ENCODE measurements at regions not wholly inside any gene's neighbourhood (a gene's known extent, or its start where the extent isn't known, plus 50 kb on each side); places are given as distances from the start of the nearest gene placed in this dataset.
A peak's percentile ranks its signal among the peaks of the same experiment; 100 is the strongest.

- no peak overlapping the region for H3K27ac ChIP-seq (ENCODE audit: low read length)
- H3K9ac ChIP-seq (ENCODE audit: low read length) = no peak overlapping the region
- no peak overlapping the region for H2AFZ ChIP-seq (ENCODE audit: low read length)
- no peaks in the 10 kb centered on the region for H3K27me3 ChIP-seq (replicated peaks; ENCODE audit: insufficient read depth, low read length)
- no peaks in the 10 kb centered on the region for H3K9me3 ChIP-seq (replicated peaks; ENCODE audit: insufficient read depth, low read length)
- H3F3A ChIP-seq (ENCODE audit: insufficient read depth, low read length) = no peaks in the 10 kb centered on the region
- no peak overlapping the region for H3K4me3 ChIP-seq (ENCODE audit: low read length)
- TF ChIP-seq EZH2 (optimal IDR thresholded peaks at IDR 0.05; ENCODE audit: low read depth, low read length) (no peak), CTCF (IDR thresholded peaks at IDR 0.05; ENCODE audit: low read length) (no peak), EZH2phosphoT487 (IDR thresholded peaks at IDR 0.05; ENCODE audit: low read length) (no peak)
- H3K36me3 ChIP-seq (replicated peaks; ENCODE audit: insufficient read depth, low read length) = no peaks in the 10 kb centered on the region
- no peaks in the 10 kb centered on the region for H3K9me2 ChIP-seq (replicated peaks; ENCODE audit: insufficient read depth, low read length)
- H4K20me1 ChIP-seq (ENCODE audit: insufficient read depth, low read length) = no peaks in the 10 kb centered on the region
- no peak for DNase-seq
- H3K79me2 ChIP-seq (ENCODE audit: low read length) = no peaks in the 10 kb centered on the region
- 0 out of 2 replicates have a peak, but pooled peaks cover 10% of the 10 kb centered on the region for H3K4me1 ChIP-seq (ENCODE audit: low read length)
- no peak overlapping the region for H3K4me2 ChIP-seq (ENCODE audit: low read depth, low read length)
These were observed 2184.4 kb upstream of the AGA start for GRCh38 chr4:179626687-179627086.

DNA sequence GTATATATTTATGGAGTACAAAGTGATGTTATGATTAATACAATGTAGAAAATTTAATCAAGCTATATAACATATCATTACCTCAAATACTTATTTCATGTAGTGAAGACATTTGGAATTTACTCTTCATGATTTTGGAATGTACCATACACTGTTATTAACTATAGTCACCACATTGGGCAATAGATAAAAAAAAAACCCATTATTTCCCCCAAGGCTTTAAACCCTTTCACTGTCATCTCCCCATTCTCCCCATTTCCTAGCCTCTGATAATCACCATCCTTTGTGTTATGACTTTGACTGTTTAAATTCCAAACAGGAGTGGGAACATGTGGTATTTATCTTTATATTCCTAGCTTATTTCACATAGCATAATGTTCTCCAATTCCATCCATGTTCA, 2189.1 kb upstream of the AGA start:
- H3F3A ChIP-seq (ENCODE audit: insufficient read depth, low read length) = no peaks in the 10 kb centered on the region
- H3K4me1 ChIP-seq (ENCODE audit: low read length) = no peaks in the 10 kb centered on the region
- H3K4me3 ChIP-seq (ENCODE audit: low read length) = no peak overlapping the region
- no peaks in the 10 kb centered on the region for H3K79me2 ChIP-seq (ENCODE audit: low read length)
- H4K20me1 ChIP-seq (ENCODE audit: insufficient read depth, low read length) = no peaks in the 10 kb centered on the region
- no peak overlapping the region for H3K9ac ChIP-seq (ENCODE audit: low read length)
- no peak for DNase-seq
- H3K27me3 ChIP-seq (replicated peaks; ENCODE audit: insufficient read depth, low read length) = no peaks in the 10 kb centered on the region
- H3K9me2 ChIP-seq (replicated peaks; ENCODE audit: insufficient read depth, low read length) = no peaks in the 10 kb centered on the region
- H3K4me2 ChIP-seq (ENCODE audit: low read depth, low read length) = no peak overlapping the region
- no peaks in the 10 kb centered on the region for H3K9me3 ChIP-seq (replicated peaks; ENCODE audit: insufficient read depth, low read length)
- H2AFZ ChIP-seq (ENCODE audit: low read length) = no peak overlapping the region
- H3K36me3 ChIP-seq (replicated peaks; ENCODE audit: insufficient read depth, low read length) = no peaks in the 10 kb centered on the region
- H3K27ac ChIP-seq (ENCODE audit: low read length) = no peak overlapping the region
- TF ChIP-seq EZH2 (optimal IDR thresholded peaks at IDR 0.05; ENCODE audit: low read depth, low read length) (no peak), EZH2phosphoT487 (IDR thresholded peaks at IDR 0.05; ENCODE audit: low read length) (no peak), CTCF (IDR thresholded peaks at IDR 0.05; ENCODE audit: low read length) (no peak)

- H3K4me1 ChIP-seq (ENCODE audit: low read length) = no peaks in the 10 kb centered on the region
- H3K27me3 ChIP-seq (replicated peaks; ENCODE audit: insufficient read depth, low read length) = no peaks in the 10 kb centered on the region
- H3F3A ChIP-seq (ENCODE audit: insufficient read depth, low read length) = no peaks in the 10 kb centered on the region
- DNase-seq = peak; percentile 19
- no peaks in the 10 kb centered on the region for H4K20me1 ChIP-seq (ENCODE audit: insufficient read depth, low read length)
- H3K36me3 ChIP-seq (replicated peaks; ENCODE audit: insufficient read depth, low read length) = no peaks in the 10 kb centered on the region
- H3K4me3 ChIP-seq (ENCODE audit: low read length) = peak overlapping the region; percentile 37; the same call in 1 of the 2 replicates
- peak overlapping the region; percentile 56 for H2AFZ ChIP-seq (ENCODE audit: low read length)
- no peak for TF ChIP-seq EZH2 (optimal IDR thresholded peaks at IDR 0.05; ENCODE audit: low read depth, low read length)
- no peak for TF ChIP-seq EZH2phosphoT487 (IDR thresholded peaks at IDR 0.05; ENCODE audit: low read length)
- TF ChIP-seq CTCF (IDR thresholded peaks at IDR 0.05; ENCODE audit: low read length) = no peak
- H3K4me2 ChIP-seq (ENCODE audit: low read depth, low read length) = peak overlapping the region; percentile 46
- H3K79me2 ChIP-seq (ENCODE audit: low read length) = no peaks in the 10 kb centered on the region
- no peak overlapping the region for H3K27ac ChIP-seq (ENCODE audit: low read length)
- H3K9me3 ChIP-seq (replicated peaks; ENCODE audit: insufficient read depth, low read length) = no peaks in the 10 kb centered on the region
- no peaks in the 10 kb centered on the region for H3K9me2 ChIP-seq (replicated peaks; ENCODE audit: insufficient read depth, low read length)
- H3K9ac ChIP-seq (ENCODE audit: low read length) = peak overlapping the region; percentile 28; the same call in 1 of the 2 replicates
These were observed 2192.6 kb upstream of the AGA start for GRCh38 chr4:179634862-179635261.

Data from MM.1S (cell line).